ENCODE measurements at regions not wholly inside any gene's neighbourhood (a gene's known extent, or its start where the extent isn't known, plus 50 kb on each side); places are given as distances from the start of the nearest gene placed in this dataset.

DNA sequence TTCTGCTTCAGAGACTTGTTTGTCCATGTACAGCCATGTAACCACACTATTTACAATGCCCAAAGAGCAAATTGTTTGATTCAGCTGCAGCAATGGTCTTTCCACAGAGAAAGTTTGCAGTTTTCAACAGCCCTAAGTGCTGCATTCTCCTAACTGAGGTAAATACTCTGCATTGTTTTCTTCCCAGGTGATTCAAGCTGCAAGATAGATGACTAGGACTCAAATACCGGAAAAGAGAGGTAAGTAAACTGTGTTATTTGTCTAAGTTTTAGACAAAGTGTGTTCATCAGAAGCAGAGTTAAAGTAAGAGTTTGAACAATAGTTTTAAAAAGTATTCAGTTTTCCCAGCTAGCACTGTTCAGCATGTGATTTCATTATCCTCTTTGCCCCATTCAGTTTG lies 1046.7 kb upstream of the C9orf72 start:
- no peak for TF ChIP-seq MXI1 (IDR thresholded peaks at IDR 0.05; ENCODE audit: borderline replicate concordance, low read depth, low read length)
- TF ChIP-seq, protein P1, sequence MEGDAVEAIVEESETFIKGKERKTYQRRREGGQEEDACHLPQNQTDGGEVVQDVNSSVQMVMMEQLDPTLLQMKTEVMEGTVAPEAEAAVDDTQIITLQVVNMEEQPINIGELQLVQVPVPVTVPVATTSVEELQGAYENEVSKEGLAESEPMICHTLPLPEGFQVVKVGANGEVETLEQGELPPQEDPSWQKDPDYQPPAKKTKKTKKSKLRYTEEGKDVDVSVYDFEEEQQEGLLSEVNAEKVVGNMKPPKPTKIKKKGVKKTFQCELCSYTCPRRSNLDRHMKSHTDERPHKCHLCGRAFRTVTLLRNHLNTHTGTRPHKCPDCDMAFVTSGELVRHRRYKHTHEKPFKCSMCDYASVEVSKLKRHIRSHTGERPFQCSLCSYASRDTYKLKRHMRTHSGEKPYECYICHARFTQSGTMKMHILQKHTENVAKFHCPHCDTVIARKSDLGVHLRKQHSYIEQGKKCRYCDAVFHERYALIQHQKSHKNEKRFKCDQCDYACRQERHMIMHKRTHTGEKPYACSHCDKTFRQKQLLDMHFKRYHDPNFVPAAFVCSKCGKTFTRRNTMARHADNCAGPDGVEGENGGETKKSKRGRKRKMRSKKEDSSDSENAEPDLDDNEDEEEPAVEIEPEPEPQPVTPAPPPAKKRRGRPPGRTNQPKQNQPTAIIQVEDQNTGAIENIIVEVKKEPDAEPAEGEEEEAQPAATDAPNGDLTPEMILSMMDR (conservative IDR thresholded peaks at IDR 0.05; ENCODE audit: low read depth, low read length): no peak
- no peak for TF ChIP-seq RAD21 (IDR thresholded peaks at IDR 0.05; ENCODE audit: low read length)
- TF ChIP-seq POLR2A (IDR thresholded peaks at IDR 0.05; ENCODE audit: low read depth, low read length): no peak
- TF ChIP-seq MAFK (IDR thresholded peaks at IDR 0.05; ENCODE audit: low read depth, low read length): no peak
- no peak for TF ChIP-seq CEBPB (IDR thresholded peaks at IDR 0.05; ENCODE audit: low read depth, low read length)
- no peak for TF ChIP-seq MAZ (IDR thresholded peaks at IDR 0.05; ENCODE audit: borderline replicate concordance, low read depth, low read length)
